ENCODE measurements at regions not wholly inside any gene's neighbourhood (a gene's known extent, or its start where the extent isn't known, plus 50 kb on each side); places are given as distances from the start of the nearest gene placed in this dataset.

DNA sequence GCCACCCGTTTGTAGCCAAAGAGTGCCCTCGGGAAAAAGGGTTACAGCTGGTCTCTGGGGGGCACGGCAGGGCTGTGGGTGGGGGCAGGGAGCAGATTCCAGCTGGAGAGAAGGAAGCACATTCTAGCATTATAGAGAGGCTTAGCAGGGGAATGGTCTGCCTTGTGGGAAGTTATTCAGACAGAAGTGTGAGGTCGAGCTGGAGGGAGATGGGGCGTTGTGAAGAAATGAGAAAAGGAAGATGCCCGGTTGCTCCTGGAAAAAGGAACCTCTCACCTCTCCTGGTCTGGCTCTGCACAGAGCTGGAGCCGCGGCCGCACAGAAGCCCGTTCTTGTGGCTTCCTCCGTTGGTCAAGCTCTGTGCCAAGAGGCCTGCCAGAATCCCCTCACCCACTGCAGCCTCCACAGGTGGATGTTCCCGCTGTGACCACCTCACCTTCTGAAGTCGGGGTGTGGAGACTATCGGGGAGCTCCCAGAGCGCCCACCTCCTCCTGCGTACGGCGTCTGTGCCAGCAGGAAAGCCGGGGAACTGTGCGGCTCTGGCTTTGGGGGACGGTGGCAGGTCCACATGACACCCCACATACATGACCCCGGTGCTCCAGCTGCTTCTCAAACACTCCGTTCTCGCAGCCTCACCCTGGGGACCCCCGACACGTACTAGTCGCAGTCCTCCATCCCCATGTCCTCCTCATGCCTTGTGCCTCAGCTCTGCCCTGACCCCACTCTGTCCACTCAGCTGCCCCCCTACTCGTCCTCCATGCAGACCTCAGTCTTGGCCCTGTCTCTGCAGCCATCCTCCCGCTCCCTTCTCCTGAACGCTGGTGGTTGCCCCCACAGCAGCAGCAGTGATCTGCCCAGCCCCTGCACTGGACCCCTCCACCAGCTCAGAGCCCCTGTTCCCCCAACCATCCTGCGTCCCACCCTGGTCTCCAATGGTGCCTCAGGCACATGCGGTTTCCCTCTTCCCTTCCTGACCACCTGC is 52.2 kb upstream of the HGFAC start:
- TF ChIP-seq, protein P1, sequence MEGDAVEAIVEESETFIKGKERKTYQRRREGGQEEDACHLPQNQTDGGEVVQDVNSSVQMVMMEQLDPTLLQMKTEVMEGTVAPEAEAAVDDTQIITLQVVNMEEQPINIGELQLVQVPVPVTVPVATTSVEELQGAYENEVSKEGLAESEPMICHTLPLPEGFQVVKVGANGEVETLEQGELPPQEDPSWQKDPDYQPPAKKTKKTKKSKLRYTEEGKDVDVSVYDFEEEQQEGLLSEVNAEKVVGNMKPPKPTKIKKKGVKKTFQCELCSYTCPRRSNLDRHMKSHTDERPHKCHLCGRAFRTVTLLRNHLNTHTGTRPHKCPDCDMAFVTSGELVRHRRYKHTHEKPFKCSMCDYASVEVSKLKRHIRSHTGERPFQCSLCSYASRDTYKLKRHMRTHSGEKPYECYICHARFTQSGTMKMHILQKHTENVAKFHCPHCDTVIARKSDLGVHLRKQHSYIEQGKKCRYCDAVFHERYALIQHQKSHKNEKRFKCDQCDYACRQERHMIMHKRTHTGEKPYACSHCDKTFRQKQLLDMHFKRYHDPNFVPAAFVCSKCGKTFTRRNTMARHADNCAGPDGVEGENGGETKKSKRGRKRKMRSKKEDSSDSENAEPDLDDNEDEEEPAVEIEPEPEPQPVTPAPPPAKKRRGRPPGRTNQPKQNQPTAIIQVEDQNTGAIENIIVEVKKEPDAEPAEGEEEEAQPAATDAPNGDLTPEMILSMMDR (IDR thresholded peaks at IDR 0.05), result no peak
- TF ChIP-seq POLR2A (IDR thresholded peaks at IDR 0.05), result no peak
- TF ChIP-seq EP300 (IDR thresholded peaks at IDR 0.05), result no peak
- no peak for TF ChIP-seq POLR2AphosphoS5 (IDR thresholded peaks at IDR 0.05)
